ENCODE measurements at regions not wholly inside any gene's neighbourhood (a gene's known extent, or its start where the extent isn't known, plus 50 kb on each side); places are given as distances from the start of the nearest gene placed in this dataset.

DNA sequence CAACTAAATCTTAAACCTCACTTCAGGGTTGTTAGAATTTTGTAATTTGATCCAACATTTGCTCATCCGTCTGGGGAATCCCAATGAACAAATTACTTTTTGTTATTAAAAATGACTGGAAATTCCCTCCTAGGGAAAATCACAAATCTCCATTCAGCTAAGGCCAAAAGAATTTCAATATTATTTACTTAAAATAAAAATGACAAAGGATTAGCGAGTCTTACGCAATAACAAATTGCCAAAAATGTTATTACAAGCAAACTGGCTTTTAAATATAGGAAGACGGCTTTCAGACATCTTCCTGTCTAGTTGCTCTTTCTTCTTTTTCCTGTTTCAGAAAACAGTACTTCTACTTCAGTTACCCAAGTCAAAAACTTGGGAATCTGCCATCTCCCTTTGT lies 92.4 kb upstream of the TSPAN8 start:
- H3K79me2 ChIP-seq (ENCODE audit: low read depth), result no peaks in the 10 kb centered on the region
- CTCF ChIA-PET, result no interaction called here
- no peak for DNase-seq

GRCh38 chr12:71243370-71243769 lies 85.6 kb upstream of the TSPAN8 start:
- Histone ChIP-seq H3K9me2 (ENCODE audit: insufficient read depth) (no peaks in the 10 kb centered on the region), H3K36me3 (ENCODE audit: low read depth) (no peaks in the 10 kb centered on the region), H3K9me3 (ENCODE audit: insufficient read depth, low read depth) (no peaks in the 10 kb centered on the region), H3K4me1 (replicated peaks; ENCODE audit: insufficient read depth) (no peaks in the 10 kb centered on the region), H3K27me3 (ENCODE audit: insufficient read depth, low read depth) (no peaks in the 10 kb centered on the region), H3K4me2 (no peak overlapping the region), H4K20me1 (ENCODE audit: insufficient read depth) (no peaks in the 10 kb centered on the region), H3K79me2 (ENCODE audit: low read depth) (no peaks in the 10 kb centered on the region), H3K27ac (no peak overlapping the region), H3F3A (ENCODE audit: insufficient read depth, low read depth) (no peaks in the 10 kb centered on the region), H2AFZ (no peak overlapping the region), H3K4me3 (no peak overlapping the region)
- DNase-seq, result no peak
- ChIA-PET CTCF (no interaction called here), POLR2A (ENCODE audit: unreplicated experiment) (no interaction called here)
- BruUV-seq (replicated peaks), result no TSS peak
- intact Hi-C loops (cut with micrococcal nuclease; ENCODE audit: unreplicated experiment), result no loop called here
- TF ChIP-seq CTCF (conservative IDR thresholded peaks at IDR 0.05), result no peak
- TF ChIP-seq EZH2 (IDR thresholded peaks at IDR 0.05; ENCODE audit: low read depth), result no peak

More for the DNA sequence above, 92.4 kb upstream of the TSPAN8 start:
- Histone ChIP-seq H3F3A (ENCODE audit: insufficient read depth, low read depth) (no peaks in the 10 kb centered on the region), H3K36me3 (ENCODE audit: low read depth) (no peaks in the 10 kb centered on the region), H3K4me1 (replicated peaks; ENCODE audit: insufficient read depth) (no peaks in the 10 kb centered on the region), H3K9me3 (ENCODE audit: insufficient read depth, low read depth) (no peaks in the 10 kb centered on the region; the same call in 1 of the 2 replicates), H2AFZ (no peak overlapping the region), H3K4me2 (no peak overlapping the region), H3K27ac (no peak overlapping the region), H4K20me1 (ENCODE audit: insufficient read depth) (no peaks in the 10 kb centered on the region), H3K9me2 (ENCODE audit: insufficient read depth) (no peaks in the 10 kb centered on the region), H3K4me3 (no peak overlapping the region), H3K27me3 (ENCODE audit: insufficient read depth, low read depth) (no peaks in the 10 kb centered on the region)
- no TSS peak for BruUV-seq (replicated peaks)
- TF ChIP-seq CTCF (conservative IDR thresholded peaks at IDR 0.05) (no peak), EZH2 (IDR thresholded peaks at IDR 0.05; ENCODE audit: low read depth) (no peak)
- POLR2A ChIA-PET (ENCODE audit: unreplicated experiment), result no interaction called here
- intact Hi-C loops (cut with micrococcal nuclease; ENCODE audit: unreplicated experiment), result no loop called here

- Histone ChIP-seq H3K36me3 (ENCODE audit: low read depth) (no peaks in the 10 kb centered on the region), H3K79me2 (ENCODE audit: low read depth) (no peaks in the 10 kb centered on the region), H3F3A (ENCODE audit: insufficient read depth, low read depth) (no peaks in the 10 kb centered on the region), H4K20me1 (ENCODE audit: insufficient read depth) (no peaks in the 10 kb centered on the region), H3K9me3 (ENCODE audit: insufficient read depth, low read depth) (no peaks in the 10 kb centered on the region), H3K9me2 (ENCODE audit: insufficient read depth) (no peaks in the 10 kb centered on the region), H3K4me3 (no peak overlapping the region), H3K27ac (no peak overlapping the region), H3K4me1 (replicated peaks; ENCODE audit: insufficient read depth) (no peaks in the 10 kb centered on the region), H3K27me3 (ENCODE audit: insufficient read depth, low read depth) (no peaks in the 10 kb centered on the region), H3K4me2 (no peak overlapping the region), H2AFZ (no peak overlapping the region)
- CTCF ChIA-PET, result no interaction called here
- no peak for DNase-seq
- POLR2A ChIA-PET (ENCODE audit: unreplicated experiment), result no interaction called here
- TF ChIP-seq EZH2 (IDR thresholded peaks at IDR 0.05; ENCODE audit: low read depth) (no peak), CTCF (conservative IDR thresholded peaks at IDR 0.05) (no peak)
- BruUV-seq (replicated peaks), result no TSS peak
- intact Hi-C loops (cut with micrococcal nuclease; ENCODE audit: unreplicated experiment), result no loop called here
Measured at GRCh38 chr12:71242511-71242910, 84.7 kb upstream of the TSPAN8 start.

Measured in PC-9 (cell line).